Activated B cell treated with CpG ODN at 0.5 μM for 24 hours (primary cell): ENCODE measurements at regions not wholly inside any gene's neighbourhood (a gene's known extent, or its start where the extent isn't known, plus 50 kb on each side); places are given as distances from the start of the nearest gene placed in this dataset.

ENCODE experiments used
- ATAC-seq: fragments of 200-7000 bp; cut with Tn5 transposase; one replicate; pipeline ENCODE4 v1.10.0; 2021; ENCODE audit warnings: low read depth, mild to moderate bottlenecking, moderate library complexity
- CTCF ChIA-PET: fragments of 350-600 bp; sonication (Branson Sonifier 250); formaldehyde crosslinking; loops from one replicate; lab custom pipeline; 2021; ENCODE audit warnings: antibody characterized with exemption; lab: Charles Lee
- POLR2A ChIA-PET: fragments of 350-600 bp; sonication (Branson Sonifier 250); formaldehyde crosslinking; loops from one replicate; lab custom pipeline; 2021; ENCODE audit warnings: antibody characterized with exemption; lab: Charles Lee
- DNase-seq: peaks from one replicate; pipeline ENCODE4 v3.0.0; 2022
- H3K27ac Mint-ChIP-seq: one replicate; pipeline ENCODE4 v1.8.0; 2020; ENCODE audit warnings: mixed read lengths
- H3K27me3 Mint-ChIP-seq: one replicate; pipeline ENCODE4 v1.8.0; 2021; ENCODE audit warnings: mixed read lengths
- H3K36me3 Mint-ChIP-seq: one replicate; pipeline ENCODE4 v1.8.0; 2021; ENCODE audit warnings: low read depth, mixed read lengths
- H3K4me1 Mint-ChIP-seq: one replicate; pipeline ENCODE4 v1.8.0; 2021; ENCODE audit warnings: mixed read lengths
- H3K4me3 Mint-ChIP-seq: one replicate; pipeline ENCODE4 v1.8.0; 2020; ENCODE audit warnings: mild to moderate bottlenecking, mixed read lengths
- H3K9me3 Mint-ChIP-seq: one replicate; pipeline ENCODE4 v1.8.0; 2020; ENCODE audit warnings: mixed read lengths
- intact Hi-C: fragments of 100-400 bp; cut with micrococcal nuclease; formaldehyde crosslinking; loops from one replicate; pipeline ENCODE4 v1.15.1; 2024
- TF ChIP-seq, protein P1 (sequence below): fragments of 200-600 bp; IDR thresholded peaks from one replicate; pipeline ENCODE4 v1.8.0; 2022; ENCODE audit warnings: antibody characterized with exemption, mild to moderate bottlenecking

DNA sequence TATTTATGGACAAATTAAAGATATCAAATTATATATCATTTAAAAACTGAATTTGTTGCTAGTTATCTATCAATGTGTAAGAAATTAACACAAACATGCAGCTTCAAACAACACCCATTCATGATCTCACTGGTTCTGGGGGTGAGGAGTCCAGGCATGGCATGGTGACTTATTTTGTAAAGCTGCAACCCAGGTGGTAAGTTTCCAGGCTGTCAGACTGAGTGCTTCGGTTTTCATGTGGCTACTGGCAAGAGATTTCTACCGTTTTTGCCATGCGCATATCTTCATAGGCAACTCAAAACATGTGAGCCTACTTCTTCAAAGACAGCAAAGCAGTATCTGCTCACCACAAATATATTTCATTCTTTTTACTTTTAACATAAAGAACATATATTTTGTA lies 364.3 kb upstream of the BCHE start:
- intact Hi-C loops = no loop called here
- ChIA-PET POLR2A (no interaction called here), CTCF (no interaction called here)
- H3K9me3 Mint-ChIP-seq = peaks cover 5% of the 10 kb centered on the region
- ATAC-seq (no peak), DNase-seq (no peak)
- no peak overlapping the region for H3K4me3 Mint-ChIP-seq
- no peaks in the 10 kb centered on the region for H3K4me1 Mint-ChIP-seq
- no peak overlapping the region for H3K27ac Mint-ChIP-seq
- H3K36me3 Mint-ChIP-seq = no peaks in the 10 kb centered on the region
- TF ChIP-seq, protein P1, sequence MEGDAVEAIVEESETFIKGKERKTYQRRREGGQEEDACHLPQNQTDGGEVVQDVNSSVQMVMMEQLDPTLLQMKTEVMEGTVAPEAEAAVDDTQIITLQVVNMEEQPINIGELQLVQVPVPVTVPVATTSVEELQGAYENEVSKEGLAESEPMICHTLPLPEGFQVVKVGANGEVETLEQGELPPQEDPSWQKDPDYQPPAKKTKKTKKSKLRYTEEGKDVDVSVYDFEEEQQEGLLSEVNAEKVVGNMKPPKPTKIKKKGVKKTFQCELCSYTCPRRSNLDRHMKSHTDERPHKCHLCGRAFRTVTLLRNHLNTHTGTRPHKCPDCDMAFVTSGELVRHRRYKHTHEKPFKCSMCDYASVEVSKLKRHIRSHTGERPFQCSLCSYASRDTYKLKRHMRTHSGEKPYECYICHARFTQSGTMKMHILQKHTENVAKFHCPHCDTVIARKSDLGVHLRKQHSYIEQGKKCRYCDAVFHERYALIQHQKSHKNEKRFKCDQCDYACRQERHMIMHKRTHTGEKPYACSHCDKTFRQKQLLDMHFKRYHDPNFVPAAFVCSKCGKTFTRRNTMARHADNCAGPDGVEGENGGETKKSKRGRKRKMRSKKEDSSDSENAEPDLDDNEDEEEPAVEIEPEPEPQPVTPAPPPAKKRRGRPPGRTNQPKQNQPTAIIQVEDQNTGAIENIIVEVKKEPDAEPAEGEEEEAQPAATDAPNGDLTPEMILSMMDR = no peak
- H3K27me3 Mint-ChIP-seq = no peaks in the 10 kb centered on the region

DNA sequence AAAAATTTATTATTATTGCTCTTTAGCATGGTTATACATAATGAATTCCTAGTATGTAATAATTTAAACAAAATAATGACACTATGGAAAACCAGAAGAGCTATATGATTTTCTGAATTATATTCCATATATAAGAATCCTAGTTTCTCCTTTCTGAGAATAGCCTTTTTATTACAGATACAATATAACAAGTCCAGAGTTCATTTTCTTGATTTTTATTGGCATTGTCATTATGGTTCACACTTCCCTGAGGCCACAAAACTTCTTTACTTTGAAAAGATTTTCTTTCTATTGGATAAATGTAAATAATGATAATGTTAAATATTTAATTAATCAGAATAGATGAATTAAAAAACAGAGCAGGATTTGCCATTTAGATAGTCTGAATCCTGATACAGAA lies 362.3 kb upstream of the BCHE start:
- ChIA-PET POLR2A (no interaction called here), CTCF (no interaction called here)
- no peaks in the 10 kb centered on the region for H3K36me3 Mint-ChIP-seq
- no peaks in the 10 kb centered on the region for H3K27me3 Mint-ChIP-seq
- peaks cover 5% of the 10 kb centered on the region for H3K9me3 Mint-ChIP-seq
- H3K4me1 Mint-ChIP-seq = no peaks in the 10 kb centered on the region
- intact Hi-C loops = no loop called here
- no peak overlapping the region for H3K4me3 Mint-ChIP-seq
- ATAC-seq (no peak), DNase-seq (no peak)
- TF ChIP-seq, protein P1 = no peak
- no peak overlapping the region for H3K27ac Mint-ChIP-seq

DNA sequence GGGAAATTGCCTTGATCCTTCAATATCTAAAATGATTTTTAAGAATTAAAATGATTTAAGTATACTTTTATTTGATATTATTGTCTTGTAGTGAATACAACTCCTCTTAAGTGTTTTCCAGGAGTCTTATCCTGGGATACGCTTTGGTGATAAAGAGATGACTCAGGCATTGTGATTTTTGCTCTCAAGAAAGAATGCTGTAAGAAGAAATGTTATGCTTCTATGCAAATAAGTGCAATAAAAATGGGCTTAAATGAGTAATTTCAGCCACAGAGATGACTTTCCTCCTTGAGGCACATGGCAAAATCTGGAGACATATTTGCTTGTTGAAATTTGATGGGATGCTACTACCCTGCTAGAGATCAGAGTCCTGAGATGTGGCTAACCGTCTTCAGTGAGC lies 358.6 kb upstream of the BCHE start:
- DNase-seq (no peak), ATAC-seq (no peak)
- Mint-ChIP-seq H3K27me3 (no peaks in the 10 kb centered on the region), H3K4me3 (no peak overlapping the region), H3K9me3 (peaks cover 5% of the 10 kb centered on the region), H3K27ac (no peak overlapping the region), H3K4me1 (no peaks in the 10 kb centered on the region), H3K36me3 (no peaks in the 10 kb centered on the region)
- ChIA-PET POLR2A (no interaction called here), CTCF (no interaction called here)
- TF ChIP-seq, protein P1 = no peak
- intact Hi-C loops = no loop called here

DNA sequence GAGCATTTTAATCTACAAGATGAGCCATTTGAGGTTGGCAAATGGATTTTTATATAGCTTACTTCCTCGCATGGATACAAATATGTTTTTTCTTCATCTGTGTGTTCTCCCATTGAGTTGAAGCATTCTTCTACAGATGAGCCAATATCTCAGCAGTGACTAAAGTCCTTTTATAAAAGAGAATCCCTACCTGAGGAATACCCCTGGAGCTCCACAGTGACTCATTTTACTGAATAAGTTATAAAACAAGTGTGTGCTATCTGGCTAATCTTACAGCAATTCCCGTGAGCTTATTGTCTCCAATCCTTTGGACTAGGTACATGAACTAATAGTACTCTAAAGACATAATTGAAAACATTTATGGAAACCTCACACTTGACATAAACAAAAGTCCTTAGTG lies 354.2 kb upstream of the BCHE start:
- POLR2A ChIA-PET = no interaction called here
- Mint-ChIP-seq H3K27ac (no peak overlapping the region), H3K4me1 (no peaks in the 10 kb centered on the region), H3K4me3 (no peak overlapping the region), H3K36me3 (no peaks in the 10 kb centered on the region), H3K9me3 (peaks cover 5% of the 10 kb centered on the region), H3K27me3 (no peaks in the 10 kb centered on the region)
- intact Hi-C loops = no loop called here
- CTCF ChIA-PET = no interaction called here
- DNase-seq (no peak), ATAC-seq (no peak)
- TF ChIP-seq, protein P1 = no peak

DNA sequence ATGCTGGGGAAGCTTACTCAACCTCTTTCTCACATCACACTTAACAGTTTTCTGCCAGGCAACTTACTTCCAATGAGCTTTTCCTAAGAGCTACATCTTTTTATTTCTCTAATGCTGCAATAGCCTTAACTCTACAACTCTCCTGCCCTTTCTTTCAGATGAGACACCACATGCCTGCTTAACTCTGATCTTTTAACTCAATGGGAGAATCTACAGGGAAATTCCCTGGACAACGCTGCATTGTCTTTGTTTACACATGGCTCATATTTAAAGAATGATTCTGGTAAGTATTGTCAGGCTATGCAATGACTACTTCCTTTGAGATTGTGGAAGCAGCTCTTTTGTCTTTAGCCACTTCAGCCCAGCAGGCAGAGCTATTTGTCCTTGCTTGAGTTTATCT lies 353.1 kb upstream of the BCHE start:
- Mint-ChIP-seq H3K4me1 (no peaks in the 10 kb centered on the region), H3K9me3 (peaks cover 5% of the 10 kb centered on the region), H3K27ac (no peak overlapping the region), H3K4me3 (no peak overlapping the region), H3K27me3 (no peaks in the 10 kb centered on the region), H3K36me3 (no peaks in the 10 kb centered on the region)
- intact Hi-C loops = no loop called here
- DNase-seq (no peak), ATAC-seq (no peak)
- ChIA-PET POLR2A (no interaction called here), CTCF (no interaction called here)
- TF ChIP-seq, protein P1 = no peak
